ENCODE measurements at regions not wholly inside any gene's neighbourhood (a gene's known extent, or its start where the extent isn't known, plus 50 kb on each side); places are given as distances from the start of the nearest gene placed in this dataset.

GRCh38 chr7:12761111-12761510 lies 73.7 kb downstream of the ARL4A start:
- TF ChIP-seq CTCF (conservative IDR thresholded peaks at IDR 0.05; ENCODE audit: low read length) (no peak), EZH2phosphoT487 (IDR thresholded peaks at IDR 0.05; ENCODE audit: borderline replicate concordance, low read depth, low read length) (no peak)

All from OCI-LY7 (cell line).